Effector memory CD8-positive, alpha-beta T cell (primary cell): ENCODE measurements at regions not wholly inside any gene's neighbourhood (a gene's known extent, or its start where the extent isn't known, plus 50 kb on each side); places are given as distances from the start of the nearest gene placed in this dataset.
"Not testable (repeated sequence)": the region's sequence is repeated elsewhere in the genome, so short reads cannot be mapped to it uniquely, and the experiment has no call there.

Experiments
- ATAC-seq: fragments of 150-1000 bp; cut with Tn5 transposase; replicated peaks from 2 replicates; pipeline ENCODE4 v1.10.0; 2021; ENCODE audit warnings: mild to moderate bottlenecking, moderate library complexity
- DNase-seq, 3 experiments: peaks; one replicate each; pipeline ENCODE4 v3.0.0; 2021
- H3K27ac Mint-ChIP-seq, 2 donors: one replicate each; pipeline ENCODE4 v1.8.0; 2022; ENCODE audit warnings: mild to moderate bottlenecking in 2 of 2, mixed read lengths in 2 of 2, moderate library complexity in 2 of 2
- H3K27me3 Mint-ChIP-seq, 2 donors: one replicate each; pipeline ENCODE4 v1.8.0; 2022; ENCODE audit warnings: mixed read lengths in 2 of 2
- H3K36me3 Mint-ChIP-seq: one replicate; pipeline ENCODE4 v1.8.0; 2022; ENCODE audit warnings: mild to moderate bottlenecking, moderate library complexity, mixed read lengths; ENCODE audit not compliant: insufficient read depth
- H3K4me1 Mint-ChIP-seq, 2 donors: one replicate each; pipeline ENCODE4 v1.8.0; 2022; ENCODE audit warnings: low read depth in 2 of 2, mixed read lengths in 2 of 2
- H3K4me3 Mint-ChIP-seq, 2 donors: one replicate each; pipeline ENCODE4 v1.8.0; 2022; ENCODE audit warnings: mild to moderate bottlenecking in 2 of 2, mixed read lengths in 2 of 2, moderate library complexity in 2 of 2
- H3K9me3 Mint-ChIP-seq, 2 donors: one replicate each; pipeline ENCODE4 v1.8.0; 2022; ENCODE audit warnings: mixed read lengths in 2 of 2

DNA sequence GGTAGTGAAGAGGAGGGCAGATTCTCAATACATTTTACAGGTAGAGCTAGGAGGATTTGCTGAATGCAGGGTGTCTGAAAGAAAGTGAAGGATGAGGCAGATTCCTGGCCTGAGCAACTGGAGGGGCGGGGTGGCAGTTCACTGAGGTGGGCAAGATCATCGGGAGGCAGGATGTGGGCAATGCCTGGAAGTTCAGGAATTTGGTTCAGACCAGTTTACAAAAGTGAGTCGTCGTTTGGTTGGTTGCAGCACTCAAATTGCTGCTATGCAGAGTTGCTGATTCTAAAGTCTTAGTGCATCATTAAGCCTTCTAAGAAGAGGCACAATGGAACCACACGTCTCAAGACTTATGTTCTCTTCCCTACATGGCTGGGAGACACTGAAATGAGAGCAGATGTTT lies 134.0 kb downstream of the MFSD1 start:
- Mint-ChIP-seq H3K4me3 (no peak overlapping the region), H3K27ac (no peak overlapping the region), H3K36me3 (no peaks in the 10 kb centered on the region), H3K4me1 (no peaks in the 10 kb centered on the region), H3K27me3 (peaks cover 8 to 22% of the 10 kb centered on the region in 2 donors), H3K9me3 (peaks cover 6 to 17% of the 10 kb centered on the region in 2 donors)
- no peak for DNase-seq
- ATAC-seq: no peak

DNA sequence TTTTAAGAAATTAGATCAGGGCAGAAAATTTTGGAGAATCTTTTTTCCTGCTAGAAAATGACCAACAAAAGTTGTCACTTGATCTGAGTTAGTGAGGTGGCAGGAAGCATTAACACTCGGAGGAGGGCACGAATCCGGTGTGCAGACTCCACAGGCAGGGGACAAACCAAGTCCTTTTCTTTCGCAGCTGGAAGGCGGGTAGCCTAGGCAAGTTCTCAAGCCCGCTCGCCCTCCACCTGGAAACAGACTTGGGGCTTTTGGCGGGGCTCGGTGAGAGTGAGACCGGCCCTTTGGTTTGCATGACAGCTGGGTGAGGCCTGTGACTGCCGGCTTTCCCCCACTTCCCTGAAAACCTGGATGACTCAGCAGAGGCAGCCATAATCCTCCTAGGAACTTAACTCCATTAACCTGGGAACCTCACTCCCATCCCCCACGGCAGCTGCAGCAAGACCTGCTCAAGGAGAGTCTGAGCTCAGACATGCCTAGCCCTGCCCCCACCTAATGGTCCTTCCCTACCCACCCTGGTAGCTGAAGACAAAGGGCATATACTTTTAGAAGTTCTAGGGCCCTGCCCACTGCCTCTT lies 134.8 kb downstream of the MFSD1 start:
- no peak overlapping the region for H3K4me3 Mint-ChIP-seq

DNA sequence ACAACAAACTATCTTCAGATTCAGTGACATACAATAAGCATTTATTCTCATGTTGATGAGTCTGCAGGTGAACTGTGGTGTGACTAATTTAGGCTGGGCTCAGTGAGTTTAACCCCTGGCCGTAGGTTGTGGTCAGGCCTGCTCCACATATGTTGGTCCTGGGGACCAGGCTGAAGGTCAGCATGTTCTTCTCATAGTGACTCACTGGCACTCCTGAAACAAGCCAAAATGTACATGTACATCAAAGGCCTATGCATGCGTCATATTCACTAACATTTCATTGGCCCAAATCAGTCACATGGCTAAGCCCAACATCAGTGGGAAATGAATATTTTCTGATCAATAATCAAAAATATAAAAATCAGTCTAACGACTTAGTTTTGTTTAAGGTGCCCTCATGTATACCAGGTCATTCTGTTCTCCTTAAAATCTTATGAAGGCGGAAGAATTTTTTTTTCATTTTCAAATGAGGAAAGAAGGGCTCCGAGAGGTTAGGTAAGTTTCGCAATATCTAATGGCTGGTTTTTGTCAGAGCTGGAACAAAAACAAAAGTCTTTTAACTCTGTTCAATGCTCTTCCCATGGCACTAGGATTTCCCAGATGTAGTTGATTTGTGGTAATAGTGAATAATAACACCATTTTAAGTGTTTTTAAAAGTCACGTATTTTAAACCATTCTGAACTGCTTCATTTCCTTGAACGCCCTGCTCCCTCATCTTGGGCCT lies 148.5 kb downstream of the MFSD1 start:
- Mint-ChIP-seq H3K36me3 (no peaks in the 10 kb centered on the region), H3K4me3 (no peak overlapping the region), H3K27me3 (peaks cover 0 to 4% of the 10 kb centered on the region in 2 donors), H3K9me3 (no peaks in the 10 kb centered on the region), H3K27ac (no peak overlapping the region), H3K4me1 (no peaks in the 10 kb centered on the region)
- DNase-seq (no peak), ATAC-seq (no peak)

More for the DNA sequence above, 134.8 kb downstream of the MFSD1 start:
- Mint-ChIP-seq H3K36me3 (no peaks in the 10 kb centered on the region), H3K9me3 (peaks cover 6 to 17% of the 10 kb centered on the region in 2 donors), H3K27ac (no peak overlapping the region), H3K4me1 (no peaks in the 10 kb centered on the region), H3K27me3 (peaks cover 8 to 22% of the 10 kb centered on the region in 2 donors)
- no peak for ATAC-seq
- no peak for DNase-seq

DNA sequence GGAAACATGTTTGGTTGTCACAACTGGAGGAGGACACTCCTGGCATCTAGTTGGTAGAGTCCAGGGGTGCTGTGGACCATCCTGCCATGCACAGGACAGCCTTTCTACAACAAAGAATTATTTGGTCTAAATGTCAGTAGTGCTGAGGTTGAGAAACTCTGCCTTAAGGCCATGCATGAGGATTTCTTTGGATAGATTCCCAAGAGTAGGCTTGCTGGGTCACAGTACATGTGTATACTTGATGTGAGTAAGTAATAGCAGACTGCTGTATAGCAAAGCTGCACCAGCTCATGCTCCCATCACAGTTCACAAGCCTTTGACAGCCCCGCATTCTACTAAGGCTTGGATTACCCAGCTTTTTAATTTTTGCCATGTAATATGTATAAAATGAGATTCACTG lies 151.3 kb downstream of the MFSD1 start:
- ATAC-seq (no peak), DNase-seq (no peak)
- Mint-ChIP-seq H3K27ac (no peak overlapping the region), H3K4me3 (no peak overlapping the region), H3K9me3 (no peaks in the 10 kb centered on the region), H3K36me3 (no peaks in the 10 kb centered on the region), H3K4me1 (no peaks in the 10 kb centered on the region), H3K27me3 (peaks cover 0 to 4% of the 10 kb centered on the region in 2 donors)

DNA sequence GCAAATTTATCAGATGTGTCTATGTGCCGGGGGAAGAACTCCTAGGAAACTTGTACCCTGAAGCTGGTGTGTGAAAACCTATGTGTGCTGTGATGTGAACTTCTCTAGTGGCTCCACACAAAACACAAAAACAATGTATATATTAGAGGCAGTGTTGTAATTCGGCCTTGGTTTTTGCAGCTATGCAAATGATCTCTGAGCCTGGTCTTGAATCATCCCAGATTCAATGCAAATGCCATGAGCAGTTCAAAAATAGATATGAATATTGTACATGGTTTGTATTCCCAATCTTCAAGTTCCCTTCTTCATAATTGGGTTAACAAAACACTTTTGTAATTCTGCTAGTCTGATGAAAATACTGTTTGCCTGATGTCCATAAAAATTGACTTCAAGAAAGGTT lies 152.6 kb downstream of the MFSD1 start:
- H3K27me3 Mint-ChIP-seq: no peaks in the 10 kb centered on the region
- no peak for DNase-seq
- no peaks in the 10 kb centered on the region for H3K9me3 Mint-ChIP-seq
- no peaks in the 10 kb centered on the region for H3K4me1 Mint-ChIP-seq
- no peak overlapping the region for H3K4me3 Mint-ChIP-seq
- ATAC-seq: no peak
- H3K36me3 Mint-ChIP-seq: no peaks in the 10 kb centered on the region
- H3K27ac Mint-ChIP-seq: no peak overlapping the region

DNA sequence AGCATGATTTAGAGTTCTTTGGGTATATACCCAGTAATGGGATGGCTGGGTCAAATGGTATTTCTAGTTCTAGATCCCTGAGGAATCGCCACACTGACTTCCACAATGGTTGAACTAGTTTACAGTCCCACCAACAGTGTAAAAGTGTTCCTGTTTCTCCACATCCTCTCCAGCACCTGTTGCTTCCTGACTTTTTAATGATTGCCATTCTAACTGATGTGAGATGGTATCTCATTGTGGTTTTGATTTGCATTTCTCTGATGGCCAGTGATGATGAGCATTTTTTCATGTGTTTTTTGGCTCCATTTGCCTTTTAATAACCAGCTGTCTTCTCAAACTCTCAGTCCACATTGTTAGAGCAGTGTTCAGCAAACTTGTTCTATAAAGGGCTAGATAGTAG lies 155.9 kb downstream of the MFSD1 start:
- not testable (repeated sequence) for H3K4me3 Mint-ChIP-seq, H3K9me3 Mint-ChIP-seq, DNase-seq, H3K36me3 Mint-ChIP-seq, H3K4me1 Mint-ChIP-seq, H3K27ac Mint-ChIP-seq, ATAC-seq, H3K27me3 Mint-ChIP-seq

DNA sequence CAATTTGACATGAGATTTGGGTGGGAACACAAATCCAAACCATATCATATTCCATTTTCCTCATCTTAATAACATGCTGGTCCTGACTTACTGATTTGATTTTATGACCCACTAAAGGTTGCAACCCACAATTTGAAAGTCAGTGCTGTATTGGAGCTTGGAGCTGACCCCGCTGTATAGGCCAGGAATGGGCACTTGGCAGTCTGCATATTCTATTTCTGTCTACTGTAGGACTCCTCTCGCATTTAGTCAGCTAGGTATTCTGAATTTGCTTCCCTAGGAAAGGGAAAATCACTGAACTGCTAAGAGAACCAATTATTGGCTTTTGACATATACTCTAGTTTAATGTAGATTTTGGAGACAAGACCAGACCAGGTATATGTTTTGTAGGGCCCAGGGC lies 157.0 kb downstream of the MFSD1 start:
- H3K27ac Mint-ChIP-seq: no peak overlapping the region
- DNase-seq (no peak), ATAC-seq (no peak)
- no peaks in the 10 kb centered on the region for H3K9me3 Mint-ChIP-seq
- no peak overlapping the region for H3K4me3 Mint-ChIP-seq
- no peaks in the 10 kb centered on the region for H3K36me3 Mint-ChIP-seq
- H3K27me3 Mint-ChIP-seq: no peaks in the 10 kb centered on the region
- H3K4me1 Mint-ChIP-seq: no peaks in the 10 kb centered on the region

DNA sequence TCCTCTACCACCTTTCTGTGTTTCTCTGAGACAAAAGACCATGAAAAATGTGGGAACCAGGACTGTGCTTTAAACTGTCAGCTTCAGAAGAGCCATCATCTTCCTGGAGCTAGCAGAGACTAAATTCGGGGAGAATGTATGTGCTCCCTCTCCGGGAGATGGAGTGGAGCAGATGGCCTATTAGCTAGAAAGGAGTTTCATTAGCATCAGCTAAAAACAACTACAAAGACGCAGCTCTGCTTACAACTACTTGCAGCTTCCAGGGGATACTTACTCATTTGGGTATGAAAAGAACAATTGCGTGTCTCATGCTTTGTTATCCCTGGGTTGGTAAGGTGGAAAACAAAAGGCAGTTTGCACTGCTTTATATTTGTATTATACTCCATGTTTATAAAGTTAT lies 159.6 kb downstream of the MFSD1 start:
- ATAC-seq (no peak), DNase-seq (no peak)
- Mint-ChIP-seq H3K27ac (no peak overlapping the region), H3K4me1 (no peaks in the 10 kb centered on the region), H3K27me3 (no peaks in the 10 kb centered on the region), H3K4me3 (no peak overlapping the region), H3K9me3 (no peaks in the 10 kb centered on the region), H3K36me3 (no peaks in the 10 kb centered on the region)

DNA sequence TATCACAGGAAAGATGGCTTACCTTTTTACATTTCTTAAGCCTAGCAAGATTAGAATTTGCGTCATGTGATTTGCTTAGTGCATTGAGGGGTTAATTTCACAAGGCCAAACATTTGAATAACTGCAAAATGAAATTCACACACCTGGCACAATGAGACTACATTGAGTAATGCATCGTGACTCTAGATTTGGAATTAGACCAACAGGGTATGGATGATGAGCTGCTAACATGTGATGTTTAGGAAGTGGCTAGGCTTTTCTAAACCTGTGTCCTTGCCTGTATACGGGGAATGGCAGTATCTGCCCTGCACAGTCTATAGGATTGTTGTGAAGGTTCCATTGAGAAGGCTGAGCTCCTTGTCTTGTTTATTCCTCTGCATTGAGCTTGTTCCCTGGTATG lies 160.1 kb downstream of the MFSD1 start:
- ATAC-seq: no peak
- Mint-ChIP-seq H3K27ac (no peak overlapping the region), H3K4me1 (no peaks in the 10 kb centered on the region), H3K36me3 (no peaks in the 10 kb centered on the region), H3K27me3 (no peaks in the 10 kb centered on the region), H3K4me3 (no peak overlapping the region), H3K9me3 (no peaks in the 10 kb centered on the region)
- DNase-seq: no peak

DNA sequence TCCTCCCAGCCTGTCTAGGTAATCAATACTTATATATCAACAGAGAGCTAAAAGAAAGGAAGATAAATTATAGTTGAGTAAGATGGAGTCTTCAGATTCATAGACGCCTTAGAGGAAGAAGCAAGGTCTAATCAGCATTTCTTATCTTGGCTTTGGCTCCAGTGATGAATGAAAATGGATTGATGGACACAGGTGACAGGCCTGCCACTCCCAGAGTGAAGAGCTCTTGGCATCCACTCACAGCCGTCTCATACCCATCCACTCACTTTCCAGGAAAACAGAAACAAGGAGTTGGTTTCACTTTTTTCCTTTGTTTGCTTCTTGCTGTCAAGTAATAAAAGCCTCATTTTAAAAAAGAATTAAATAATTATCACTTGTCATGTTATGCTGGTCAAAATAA lies 168.2 kb downstream of the MFSD1 start:
- Mint-ChIP-seq H3K27me3 (peaks cover 7 to 15% of the 10 kb centered on the region in 2 donors), H3K36me3 (no peaks in the 10 kb centered on the region), H3K27ac (no peak overlapping the region), H3K9me3 (peaks cover 0 to 5% of the 10 kb centered on the region in 2 donors), H3K4me1 (no peaks in the 10 kb centered on the region), H3K4me3 (no peak overlapping the region)
- no peak for ATAC-seq
- DNase-seq: no peak

DNA sequence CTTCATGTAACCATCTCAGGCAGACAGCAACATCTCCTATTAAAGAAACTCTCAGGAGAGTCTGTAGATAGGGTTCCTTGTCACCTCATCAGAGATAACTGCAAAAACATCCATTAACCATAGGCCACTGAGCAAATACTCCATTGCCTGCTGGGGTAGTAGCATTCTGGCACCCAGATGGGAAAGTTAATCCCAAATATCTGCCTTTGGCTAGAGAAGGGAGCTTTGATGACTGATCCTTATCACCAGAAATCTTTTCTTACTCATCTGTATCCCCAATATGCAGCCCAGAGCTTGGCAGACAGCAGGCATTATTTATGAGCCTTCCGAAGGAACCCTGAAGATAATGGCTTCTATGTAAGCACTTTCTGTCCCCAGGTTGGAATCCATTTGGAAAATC lies 173.1 kb downstream of the MFSD1 start:
- Mint-ChIP-seq H3K4me1 (no peaks in the 10 kb centered on the region), H3K9me3 (peaks cover 0 to 3% of the 10 kb centered on the region in 2 donors), H3K4me3 (no peak overlapping the region), H3K27me3 (peaks cover 7 to 10% of the 10 kb centered on the region in 2 donors), H3K27ac (no peak overlapping the region), H3K36me3 (no peaks in the 10 kb centered on the region)
- DNase-seq (no peak), ATAC-seq (no peak)

DNA sequence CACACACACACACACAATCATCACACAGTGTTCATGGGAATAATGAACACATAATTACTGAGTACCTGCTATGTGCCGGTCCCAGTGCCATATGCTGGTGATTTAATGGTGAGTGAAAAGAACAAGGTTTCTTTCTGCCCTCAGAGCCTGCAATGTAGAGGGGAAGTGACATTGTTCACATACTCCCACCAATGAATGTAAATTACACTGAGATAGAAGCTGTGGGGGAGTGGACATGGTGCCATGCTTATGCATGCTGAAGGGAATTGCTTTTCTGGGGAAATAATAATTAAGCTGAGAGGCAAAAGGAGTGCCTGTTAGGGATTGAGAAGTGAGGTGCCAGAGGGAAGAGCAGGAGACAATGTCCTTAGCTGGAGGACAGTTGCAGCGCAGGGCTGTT lies 175.1 kb downstream of the MFSD1 start:
- H3K27ac Mint-ChIP-seq: no peak overlapping the region
- H3K36me3 Mint-ChIP-seq: no peaks in the 10 kb centered on the region
- ATAC-seq (no peak), DNase-seq (no peak)
- H3K9me3 Mint-ChIP-seq: peaks cover 0 to 3% of the 10 kb centered on the region in 2 donors
- H3K4me1 Mint-ChIP-seq: no peaks in the 10 kb centered on the region
- H3K4me3 Mint-ChIP-seq: no peak overlapping the region
- peaks cover 5 to 6% of the 10 kb centered on the region in 2 donors for H3K27me3 Mint-ChIP-seq

DNA sequence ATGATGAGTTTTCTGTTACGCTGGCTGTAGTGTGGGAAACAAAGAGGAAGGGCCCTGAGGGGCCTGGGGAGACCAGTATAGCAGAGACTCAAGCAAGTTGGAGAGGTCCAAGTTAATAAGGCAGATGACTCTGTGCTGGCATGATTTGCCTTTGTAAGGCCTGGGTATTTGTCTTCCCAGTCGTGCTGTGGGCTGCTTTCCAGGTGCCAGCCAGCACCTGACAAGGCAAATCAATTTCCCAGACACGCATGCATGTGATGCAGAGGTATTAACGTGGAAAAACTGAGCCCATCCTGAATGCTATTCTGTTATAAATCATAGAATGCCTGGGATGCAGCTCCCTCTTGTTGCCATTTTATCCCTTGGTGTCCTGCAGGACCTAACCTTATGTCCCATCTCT lies 175.6 kb downstream of the MFSD1 start:
- H3K4me3 Mint-ChIP-seq: no peak overlapping the region
- ATAC-seq: no peak
- no peak for DNase-seq
- H3K4me1 Mint-ChIP-seq: no peaks in the 10 kb centered on the region
- H3K36me3 Mint-ChIP-seq: no peaks in the 10 kb centered on the region
- no peak overlapping the region for H3K27ac Mint-ChIP-seq
- peaks cover under 1% of the 10 kb centered on the region in 2 donors for H3K27me3 Mint-ChIP-seq
- H3K9me3 Mint-ChIP-seq: no peaks in the 10 kb centered on the region

DNA sequence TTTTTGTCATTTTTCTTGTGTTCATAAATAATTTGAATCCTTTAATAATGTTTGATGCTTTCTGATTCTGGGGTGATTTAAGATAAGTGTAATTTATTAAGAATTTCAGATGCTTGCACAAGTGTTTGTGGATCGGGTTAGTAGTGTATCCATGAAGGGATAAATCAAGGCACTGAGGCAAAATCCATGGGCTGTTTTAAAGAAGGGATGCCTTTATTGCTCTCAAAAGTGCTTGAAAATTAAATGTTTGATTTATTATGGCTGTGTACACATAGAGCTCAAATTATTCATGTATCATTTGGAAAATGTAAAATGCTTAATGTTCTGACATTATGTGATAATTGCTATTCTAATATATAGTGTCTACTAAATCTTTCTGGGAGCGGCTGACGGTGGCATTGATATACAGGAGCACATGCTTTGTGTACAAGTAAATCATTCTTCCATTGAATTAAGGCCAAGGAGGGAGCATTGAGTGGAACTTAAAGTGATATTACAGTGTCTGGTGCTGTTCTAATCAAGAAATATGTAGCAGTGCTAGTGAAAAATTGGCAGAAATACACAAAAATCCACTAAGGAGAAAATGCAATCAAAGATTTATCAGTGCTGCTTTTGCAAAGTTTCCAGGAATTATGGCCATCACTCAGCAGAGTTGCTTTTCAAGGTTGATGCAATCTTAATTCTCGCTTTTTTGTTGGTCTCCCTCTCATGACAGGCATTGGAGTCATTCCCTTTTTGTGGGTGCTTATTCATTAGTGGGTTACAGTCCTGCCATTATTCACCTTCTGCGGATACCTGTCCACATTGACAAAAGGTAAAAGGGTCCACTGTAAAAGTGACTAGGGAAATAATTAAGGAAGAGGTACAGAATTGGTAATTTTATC lies 181.6 kb downstream of the MFSD1 start:
- Mint-ChIP-seq H3K27ac (no peak overlapping the region), H3K27me3 (no peaks in the 10 kb centered on the region), H3K9me3 (peaks cover 0 to 3% of the 10 kb centered on the region in 2 donors), H3K4me1 (no peaks in the 10 kb centered on the region), H3K4me3 (no peak overlapping the region), H3K36me3 (no peaks in the 10 kb centered on the region)
- DNase-seq: no peak
- ATAC-seq: no peak
